Right cardiac atrium (tissue), 5 donors: ENCODE measurements at regions not wholly inside any gene's neighbourhood (a gene's known extent, or its start where the extent isn't known, plus 50 kb on each side); places are given as distances from the start of the nearest gene placed in this dataset.

ENCODE experiments used
- ATAC-seq, 2 donors: fragments of 200-7000 bp; cut with Tn5 transposase; one replicate each; pipeline versions ENCODE4 v1.8.0 to v1.9.1; 2020; ENCODE audit warnings: moderate library complexity in 2 of 2, mild to moderate bottlenecking in 1 of 2
- DNase-seq, 3 donors: peaks; one replicate each; pipeline ENCODE4 v3.0.0-alpha.2; 2020
- H3K27ac ChIP-seq: one replicate; pipeline ENCODE4 v1.5.1; 2013; ENCODE audit warnings: mild to moderate bottlenecking, low read length, control low read depth, moderate library complexity
- H3K27me3 ChIP-seq: one replicate; pipeline ENCODE4 v1.6.1; 2013; ENCODE audit not compliant: control insufficient read depth, insufficient read depth
- H3K4me1 ChIP-seq: one replicate; pipeline ENCODE4 v1.6.1; 2013; ENCODE audit warnings: low read length; ENCODE audit not compliant: control insufficient read depth, insufficient read depth
- H3K4me3 ChIP-seq: one replicate; pipeline ENCODE4 v1.5.1; 2013; ENCODE audit warnings: low read length, control low read depth
- H3K9me3 ChIP-seq: one replicate; pipeline ENCODE4 v1.6.1; 2013; ENCODE audit warnings: low read length; ENCODE audit not compliant: control insufficient read depth
- WGBS: extraction: QIAGEN DNeasy Blood & Tissue Kit; methylation state at CpG from one replicate; pipeline ENCODE4 v1.1.7; 2013; 5-methylcytosine and 5-hydroxymethylcytosine counted together
- intact Hi-C, 4 donors: fragments of 100-400 bp; cut with DNase I; formaldehyde crosslinking; loops; one replicate each; pipeline versions ENCODE4 v1.11.0 to v1.14.0; 2022 to 2023
- donor health status: healthy with polysubstance abuse.
- donor health status: DM: no; HTN: yes; CAD: no.
- donor health status: DM: no; HTN: no; CAD: no.
- donor health status: DM: no; HTN: yes; CAD: no; lungs with severe emphysema.
- donor health status: DM: yes; HTN: yes; CAD: no.

GRCh38 chr18:47727409-47727808 lies 203.1 kb downstream of the SMAD2 start:
- H3K4me1 ChIP-seq, result no peaks in the 10 kb centered on the region
- no peaks in the 10 kb centered on the region for H3K9me3 ChIP-seq
- H3K27ac ChIP-seq, result no peak overlapping the region
- 75% methylated on average over 5 of the region's 5 CpGs for WGBS
- intact Hi-C loops, result no loop called here
- no peak overlapping the region for H3K4me3 ChIP-seq
- DNase-seq (no peak), ATAC-seq (no peak)
- H3K27me3 ChIP-seq, result no peaks in the 10 kb centered on the region

- ATAC-seq (no peak), DNase-seq (no peak)
- no peak overlapping the region for H3K27ac ChIP-seq
- H3K4me3 ChIP-seq, result no peak overlapping the region
- WGBS, result 54% methylated on average over 1 of the region's 1 CpG
- H3K9me3 ChIP-seq, result no peaks in the 10 kb centered on the region
- intact Hi-C loops, result no loop called here
- no peaks in the 10 kb centered on the region for H3K4me1 ChIP-seq
- H3K27me3 ChIP-seq, result no peaks in the 10 kb centered on the region
These were observed 203.9 kb downstream of the SMAD2 start for GRCh38 chr18:47726550-47726949.

DNA sequence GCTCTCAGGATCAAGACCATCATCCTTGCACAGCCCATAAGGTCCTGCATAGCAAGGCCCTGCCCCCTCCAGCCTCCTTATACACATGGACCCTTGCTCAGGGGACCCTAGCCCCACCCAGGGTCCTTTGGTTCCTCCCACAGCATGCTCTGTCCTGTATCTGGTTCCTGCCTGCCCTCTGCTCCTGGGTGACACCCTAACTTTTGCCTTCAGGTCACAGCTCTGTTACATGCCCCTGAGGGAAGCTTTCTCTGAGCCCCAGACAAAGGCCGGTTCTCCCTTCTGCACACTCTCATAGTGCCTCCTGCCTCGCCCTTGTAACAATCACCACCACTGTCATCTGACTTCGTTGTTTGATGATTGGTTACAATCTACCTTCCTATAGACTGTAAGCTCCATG lies 204.8 kb downstream of the SMAD2 start:
- 86% methylated on average over 3 of the region's 3 CpGs for WGBS
- no peak for ATAC-seq
- intact Hi-C loops, result no loop called here

DNA sequence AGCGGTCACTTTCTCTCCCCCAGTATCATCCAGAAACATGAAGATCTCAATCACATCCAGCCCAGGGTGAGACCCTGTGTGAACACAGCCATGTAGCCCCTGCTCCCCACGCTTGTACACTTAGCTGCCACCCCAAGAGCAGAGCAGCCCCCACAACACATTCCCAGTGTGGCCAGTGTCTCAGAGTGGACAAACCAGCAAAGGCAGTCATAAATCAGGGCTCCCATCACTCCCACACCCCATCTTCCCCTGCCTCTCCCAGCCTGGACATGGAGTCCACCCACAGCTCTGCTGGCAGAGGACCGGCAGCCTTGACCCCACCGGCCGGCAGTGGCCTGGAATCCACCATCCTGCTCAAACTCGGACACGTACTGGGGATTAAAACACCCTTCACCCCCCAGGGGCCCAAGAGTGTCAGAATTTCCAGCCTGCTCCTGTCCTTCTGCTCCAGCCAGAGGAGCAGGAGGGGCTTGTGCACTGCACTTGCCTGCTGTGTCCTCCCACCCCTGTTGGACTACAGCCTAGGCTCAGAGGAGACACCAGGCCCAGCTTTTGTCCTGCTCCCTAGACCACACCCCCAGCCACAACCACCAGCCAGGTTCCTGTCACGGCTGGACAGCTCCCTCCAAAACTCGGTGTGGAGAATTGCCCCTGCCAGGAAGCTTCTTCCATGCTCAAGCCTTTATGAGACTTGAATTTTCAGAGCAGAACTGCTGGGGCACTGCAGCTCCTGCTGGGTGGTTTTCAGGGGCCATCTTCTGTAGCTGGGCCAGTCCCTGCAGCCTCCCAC lies 206.1 kb downstream of the SMAD2 start:
- Histone ChIP-seq H3K27ac (no peak overlapping the region), H3K27me3 (no peaks in the 10 kb centered on the region), H3K4me1 (no peaks in the 10 kb centered on the region), H3K4me3 (no peak overlapping the region), H3K9me3 (no peaks in the 10 kb centered on the region)
- DNase-seq, result no peak
- intact Hi-C loops, result no loop called here
- ATAC-seq, result no peak
- 51% methylated on average over 9 of the region's 9 CpGs for WGBS

More for the DNA sequence above, 204.8 kb downstream of the SMAD2 start:
- no peak overlapping the region for H3K4me3 ChIP-seq
- H3K27ac ChIP-seq, result no peak overlapping the region
- DNase-seq, result no peak
- no peaks in the 10 kb centered on the region for H3K4me1 ChIP-seq
- no peaks in the 10 kb centered on the region for H3K9me3 ChIP-seq
- no peaks in the 10 kb centered on the region for H3K27me3 ChIP-seq

GRCh38 chr18:47721876-47722275 lies 208.6 kb downstream of the SMAD2 start:
- Histone ChIP-seq H3K27me3 (no peaks in the 10 kb centered on the region), H3K9me3 (no peaks in the 10 kb centered on the region), H3K4me3 (no peak overlapping the region), H3K27ac (no peak overlapping the region), H3K4me1 (no peaks in the 10 kb centered on the region)
- peak in 1 of 3 donors; percentile 48 for DNase-seq
- intact Hi-C loops, result no loop called here
- ATAC-seq, result no peak
- 74% methylated on average over 16 of the region's 16 CpGs for WGBS

- Histone ChIP-seq H3K4me3 (no peak overlapping the region), H3K27me3 (no peaks in the 10 kb centered on the region), H3K4me1 (no peaks in the 10 kb centered on the region), H3K27ac (no peak overlapping the region), H3K9me3 (no peaks in the 10 kb centered on the region)
- no peak for DNase-seq
- intact Hi-C loops, result no loop called here
- WGBS, result 76% methylated on average over 3 of the region's 3 CpGs
- ATAC-seq, result no peak
These were observed 209.7 kb downstream of the SMAD2 start for GRCh38 chr18:47720741-47721140.

- intact Hi-C loops, result no loop called here
- Histone ChIP-seq H3K4me3 (no peak overlapping the region), H3K27me3 (no peaks in the 10 kb centered on the region), H3K27ac (no peak overlapping the region), H3K9me3 (no peaks in the 10 kb centered on the region), H3K4me1 (no peaks in the 10 kb centered on the region)
- ATAC-seq (no peak), DNase-seq (no peak)
- 76% methylated on average over 7 of the region's 7 CpGs for WGBS
These were observed 211.2 kb downstream of the SMAD2 start for GRCh38 chr18:47719096-47719780.

GRCh38 chr18:47718646-47719045 lies 211.8 kb downstream of the SMAD2 start:
- no peaks in the 10 kb centered on the region for H3K4me1 ChIP-seq
- ATAC-seq (no peak), DNase-seq (no peak)
- H3K27ac ChIP-seq, result no peak overlapping the region
- no peaks in the 10 kb centered on the region for H3K9me3 ChIP-seq
- whole genome bisulfite sequencing, result 63% methylated on average over 1 of the region's 1 CpG
- H3K27me3 ChIP-seq, result no peaks in the 10 kb centered on the region
- H3K4me3 ChIP-seq, result no peak overlapping the region
- intact Hi-C loops, result no loop called here

- DNase-seq, result no peak
- H3K4me3 ChIP-seq, result no peak overlapping the region
- ATAC-seq, result no peak
- intact Hi-C loops, result no loop called here
- H3K4me1 ChIP-seq, result no peaks in the 10 kb centered on the region
- no peak overlapping the region for H3K27ac ChIP-seq
- no peaks in the 10 kb centered on the region for H3K27me3 ChIP-seq
- 71% methylated on average over 3 of the region's 3 CpGs for WGBS
- no peaks in the 10 kb centered on the region for H3K9me3 ChIP-seq
These were observed 213.2 kb downstream of the SMAD2 start for GRCh38 chr18:47717257-47717656.

GRCh38 chr18:47716632-47717185 lies 213.8 kb downstream of the SMAD2 start:
- ATAC-seq (no peak), DNase-seq (no peak)
- H3K4me1 ChIP-seq, result no peaks in the 10 kb centered on the region
- H3K4me3 ChIP-seq, result no peak overlapping the region
- no peaks in the 10 kb centered on the region for H3K9me3 ChIP-seq
- H3K27ac ChIP-seq, result no peak overlapping the region
- WGBS, result 64% methylated on average over 6 of the region's 6 CpGs
- intact Hi-C loops, result no loop called here
- H3K27me3 ChIP-seq, result peaks cover under 1% of the 10 kb centered on the region

DNA sequence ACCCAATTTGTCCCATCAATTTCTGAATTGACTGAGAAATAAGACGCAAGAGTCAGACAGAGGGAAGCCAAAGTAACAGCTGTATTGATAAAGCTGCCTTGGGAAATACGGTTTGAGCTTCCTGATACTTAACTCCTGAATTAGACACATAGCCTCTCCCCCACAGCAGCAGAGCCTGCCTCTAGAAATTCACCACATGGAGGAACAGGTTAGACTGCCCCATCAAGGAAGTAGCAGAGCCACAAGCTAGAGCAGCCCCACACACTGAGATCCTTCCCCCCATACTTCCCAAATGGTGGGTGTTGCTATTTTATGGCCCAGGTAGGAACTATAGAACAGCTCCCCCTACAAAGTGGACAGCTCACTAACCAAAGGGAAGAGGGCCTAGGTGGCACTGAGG lies 220.0 kb downstream of the SMAD2 start:
- Histone ChIP-seq H3K27me3 (peaks cover 2% of the 10 kb centered on the region), H3K9me3 (no peaks in the 10 kb centered on the region), H3K27ac (no peak overlapping the region), H3K4me1 (no peaks in the 10 kb centered on the region), H3K4me3 (no peak overlapping the region)
- intact Hi-C loops, result no loop called here
- DNase-seq (no peak), ATAC-seq (no peak)
- 61% methylated on average over 2 of the region's 2 CpGs for WGBS
